ENCODE measurements at regions not wholly inside any gene's neighbourhood (a gene's known extent, or its start where the extent isn't known, plus 50 kb on each side); places are given as distances from the start of the nearest gene placed in this dataset.

- ATAC-seq (no peak), DNase-seq (ENCODE audit: low spot score) (no peak)
- Mint-ChIP-seq H3K27ac (no peak overlapping the region), H3K27me3 (peaks cover 34 to 44% of the 10 kb centered on the region in 2 donors), H3K4me1 (ENCODE audit: low read depth in 2 of 2) (no peaks in the 10 kb centered on the region), H3K36me3 (no peaks in the 10 kb centered on the region), H3K9me3 (no peaks in the 10 kb centered on the region), H3K4me3 (no peak overlapping the region)
These were observed 54.6 kb upstream of the PAX6 start for GRCh38 chr11:31865606-31866300.

- Mint-ChIP-seq H3K4me1 (ENCODE audit: low read depth in 2 of 2) (no peaks in the 10 kb centered on the region), H3K4me3 (no peak overlapping the region), H3K27ac (no peak overlapping the region), H3K36me3 (no peaks in the 10 kb centered on the region), H3K9me3 (no peaks in the 10 kb centered on the region), H3K27me3 (peaks cover 37 to 48% of the 10 kb centered on the region in 2 donors)
- DNase-seq (ENCODE audit: low spot score) (no peak), ATAC-seq (no peak)
These were observed 52.2 kb upstream of the PAX6 start for GRCh38 chr11:31863170-31863832.

DNA sequence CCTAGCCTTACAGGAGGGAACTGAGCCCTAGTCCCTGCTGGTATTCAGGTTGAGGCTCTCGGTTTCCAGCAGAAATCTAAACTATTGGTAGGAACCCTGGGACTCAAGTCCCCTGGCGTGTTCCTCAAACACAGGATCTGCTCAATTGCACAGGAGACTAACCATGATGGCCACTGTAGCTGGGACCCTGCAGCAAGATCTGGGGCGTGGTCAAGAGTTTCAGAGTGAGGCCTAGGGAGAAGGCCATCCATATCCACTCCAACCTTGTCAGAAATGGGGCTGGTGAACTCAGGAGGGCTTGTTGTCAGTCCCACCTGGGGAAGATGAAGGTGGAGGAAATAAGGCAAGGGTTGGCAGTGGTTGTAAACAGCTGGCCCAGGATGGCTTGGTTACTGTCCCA lies 49.9 kb upstream of the PAX6 start:
- H3K9me3 Mint-ChIP-seq: no peaks in the 10 kb centered on the region
- no peak overlapping the region for H3K4me3 Mint-ChIP-seq
- H3K27me3 Mint-ChIP-seq: peaks cover 35 to 39% of the 10 kb centered on the region in 2 donors
- ATAC-seq (no peak), DNase-seq (ENCODE audit: low spot score) (no peak)
- H3K36me3 Mint-ChIP-seq: no peaks in the 10 kb centered on the region
- no peak overlapping the region for H3K27ac Mint-ChIP-seq
- no peaks in the 10 kb centered on the region for H3K4me1 Mint-ChIP-seq (ENCODE audit: low read depth in 2 of 2)

Measured in natural killer cell treated with Interleukin-12 subunit alpha and Interleukin-12 subunit beta and Interleukin-15 and Interleukin-18, amount 100 ng/mL, for 72 hours (primary cell).